ENCODE measurements at regions not wholly inside any gene's neighbourhood (a gene's known extent, or its start where the extent isn't known, plus 50 kb on each side); places are given as distances from the start of the nearest gene placed in this dataset.

- intact Hi-C loops (cut with micrococcal nuclease): no loop called here
Measured at GRCh38 chr11:104658177-104658576, 240.1 kb downstream of the CASP12 start.

GRCh38 chr11:104657083-104657482 lies 241.2 kb downstream of the CASP12 start:
- ChIA-PET POLR2A (ENCODE audit: partially characterized antibody) (no interaction called here), CTCF (ENCODE audit: partially characterized antibody) (no interaction called here)
- H3K27ac Mint-ChIP-seq: peak overlapping the region in 1 of 7 donors; percentile 11
- intact Hi-C loops (cut with micrococcal nuclease): no loop called here
- Histone ChIP-seq H3K27me3 (ENCODE audit: insufficient read depth, low read length) (no peaks in the 10 kb centered on the region), H3K4me3 (ENCODE audit: low read length in 2 of 2) (no peak overlapping the region), H3K36me3 (ENCODE audit: insufficient read depth, low read length) (no peaks in the 10 kb centered on the region), H3K4me1 (ENCODE audit: insufficient read depth, low read length) (peaks cover 6% of the 10 kb centered on the region), H3K27ac (ENCODE audit: low read depth, low read length) (no peak overlapping the region), H3K9me3 (ENCODE audit: control insufficient read depth in 1 of 2, low read length in 2 of 2) (no peaks in the 10 kb centered on the region)
- DNase-seq: no peak
- H3K4me1 Mint-ChIP-seq: peaks cover 6 to 18% (median 14%) of the 10 kb centered on the region in 4 donors
- H3K9me3 Mint-ChIP-seq: peaks cover 0 to 4% (median 0%) of the 10 kb centered on the region in 8 donors
- H3K36me3 Mint-ChIP-seq: no peaks in the 10 kb centered on the region
- no peaks in the 10 kb centered on the region for H3K27me3 Mint-ChIP-seq
- no peak overlapping the region for H3K4me3 Mint-ChIP-seq

More at GRCh38 chr11:104658177-104658576, 240.1 kb downstream of the CASP12 start:
- no peak overlapping the region for H3K27ac ChIP-seq (ENCODE audit: low read depth, low read length)
- Mint-ChIP-seq H3K4me1 (peaks cover 3 to 16% (median 10%) of the 10 kb centered on the region in 4 donors), H3K27ac (no peak overlapping the region), H3K4me3 (no peak overlapping the region), H3K9me3 (peaks cover 0 to 4% (median 0%) of the 10 kb centered on the region in 8 donors), H3K27me3 (no peaks in the 10 kb centered on the region), H3K36me3 (no peaks in the 10 kb centered on the region)
- no peak for DNase-seq
- POLR2A ChIA-PET (ENCODE audit: partially characterized antibody): no interaction called here
- H3K36me3 ChIP-seq (ENCODE audit: insufficient read depth, low read length): no peaks in the 10 kb centered on the region
- H3K4me3 ChIP-seq (ENCODE audit: low read length in 2 of 2): no peak overlapping the region
- H3K9me3 ChIP-seq (ENCODE audit: control insufficient read depth in 1 of 2, low read length in 2 of 2): no peaks in the 10 kb centered on the region
- CTCF ChIA-PET (ENCODE audit: partially characterized antibody): no interaction called here
- H3K4me1 ChIP-seq (ENCODE audit: insufficient read depth, low read length): peaks cover 6% of the 10 kb centered on the region
- H3K27me3 ChIP-seq (ENCODE audit: insufficient read depth, low read length): no peaks in the 10 kb centered on the region

GRCh38 chr11:104655066-104655465 lies 243.2 kb downstream of the CASP12 start:
- no peaks in the 10 kb centered on the region for H3K36me3 ChIP-seq (ENCODE audit: insufficient read depth, low read length)
- H3K4me3 ChIP-seq (ENCODE audit: low read length in 2 of 2): no peak overlapping the region
- no peak for DNase-seq
- ChIA-PET CTCF (ENCODE audit: partially characterized antibody) (no interaction called here), POLR2A (ENCODE audit: partially characterized antibody) (interaction anchor here (1.2 kb wide), 1 partner anchor 50 kb away, joined by 3 read pairs; no protein-coding TSS in a partner anchor)
- no peaks in the 10 kb centered on the region for H3K27me3 Mint-ChIP-seq
- H3K9me3 ChIP-seq (ENCODE audit: control insufficient read depth in 1 of 2, low read length in 2 of 2): peaks cover 0 to 4% of the 10 kb centered on the region in 2 donors
- intact Hi-C loops (cut with micrococcal nuclease): no loop called here
- no peak overlapping the region for H3K27ac Mint-ChIP-seq
- H3K27me3 ChIP-seq (ENCODE audit: insufficient read depth, low read length): no peaks in the 10 kb centered on the region
- H3K4me3 Mint-ChIP-seq: no peak overlapping the region
- H3K36me3 Mint-ChIP-seq: no peaks in the 10 kb centered on the region
- peaks cover 6 to 18% (median 14%) of the 10 kb centered on the region in 4 donors for H3K4me1 Mint-ChIP-seq
- H3K9me3 Mint-ChIP-seq: peaks cover 0 to 5% (median 3%) of the 10 kb centered on the region in 8 donors
- H3K27ac ChIP-seq (ENCODE audit: low read depth, low read length): no peak overlapping the region
- peaks cover 6% of the 10 kb centered on the region for H3K4me1 ChIP-seq (ENCODE audit: insufficient read depth, low read length)

- Mint-ChIP-seq H3K4me3 (no peak overlapping the region), H3K4me1 (peaks cover 6 to 18% (median 14%) of the 10 kb centered on the region in 4 donors), H3K27ac (no peak overlapping the region), H3K36me3 (no peaks in the 10 kb centered on the region), H3K27me3 (no peaks in the 10 kb centered on the region), H3K9me3 (peaks cover 0 to 7% (median 1%) of the 10 kb centered on the region in 8 donors)
- Histone ChIP-seq H3K27ac (ENCODE audit: low read depth, low read length) (no peak overlapping the region), H3K4me3 (ENCODE audit: low read length in 2 of 2) (no peak overlapping the region), H3K4me1 (ENCODE audit: insufficient read depth, low read length) (peaks cover 6% of the 10 kb centered on the region), H3K9me3 (ENCODE audit: control insufficient read depth in 1 of 2, low read length in 2 of 2) (peaks cover 0 to 4% of the 10 kb centered on the region in 2 donors), H3K27me3 (ENCODE audit: insufficient read depth, low read length) (no peaks in the 10 kb centered on the region), H3K36me3 (ENCODE audit: insufficient read depth, low read length) (no peaks in the 10 kb centered on the region)
- intact Hi-C loops (cut with micrococcal nuclease): no loop called here
- ChIA-PET CTCF (ENCODE audit: partially characterized antibody) (no interaction called here), POLR2A (ENCODE audit: partially characterized antibody) (interaction anchor here (1.2 kb wide), 1 partner anchor 51 kb away, joined by 3 read pairs; no protein-coding TSS in a partner anchor)
- DNase-seq: no peak
Measured at GRCh38 chr11:104654181-104654813, 244.0 kb downstream of the CASP12 start.

GRCh38 chr11:104653407-104653806 lies 244.9 kb downstream of the CASP12 start:
- Histone ChIP-seq H3K36me3 (ENCODE audit: insufficient read depth, low read length) (no peaks in the 10 kb centered on the region), H3K27ac (ENCODE audit: low read depth, low read length) (no peak overlapping the region), H3K9me3 (ENCODE audit: control insufficient read depth in 1 of 2, low read length in 2 of 2) (peaks cover 0 to 4% of the 10 kb centered on the region in 2 donors), H3K4me3 (ENCODE audit: low read length in 2 of 2) (no peak overlapping the region), H3K27me3 (ENCODE audit: insufficient read depth, low read length) (no peaks in the 10 kb centered on the region), H3K4me1 (ENCODE audit: insufficient read depth, low read length) (peaks cover 6% of the 10 kb centered on the region)
- peaks cover 6 to 21% (median 15%) of the 10 kb centered on the region in 4 donors for H3K4me1 Mint-ChIP-seq
- CTCF ChIA-PET (ENCODE audit: partially characterized antibody): no interaction called here
- peaks cover 0 to 7% (median 1%) of the 10 kb centered on the region in 8 donors for H3K9me3 Mint-ChIP-seq
- peak overlapping the region in 2 of 8 donors; percentile 18 to 61 for H3K4me3 Mint-ChIP-seq
- no peaks in the 10 kb centered on the region for H3K36me3 Mint-ChIP-seq
- H3K27ac Mint-ChIP-seq: no peak overlapping the region
- DNase-seq: peak in 1 of 5 donors; percentile 4
- POLR2A ChIA-PET (ENCODE audit: partially characterized antibody): no interaction called here
- H3K27me3 Mint-ChIP-seq: no peaks in the 10 kb centered on the region
- intact Hi-C loops (cut with micrococcal nuclease): no loop called here

GRCh38 chr11:104652996-104653395 lies 245.3 kb downstream of the CASP12 start:
- ChIA-PET POLR2A (ENCODE audit: partially characterized antibody) (no interaction called here), CTCF (ENCODE audit: partially characterized antibody) (no interaction called here)
- intact Hi-C loops (cut with micrococcal nuclease): no loop called here
- Mint-ChIP-seq H3K36me3 (no peaks in the 10 kb centered on the region), H3K27ac (no peak overlapping the region), H3K4me3 (peak overlapping the region in 3 of 8 donors; percentile 2 to 61 (median 18)), H3K4me1 (peaks cover 6 to 21% (median 15%) of the 10 kb centered on the region in 4 donors), H3K9me3 (peaks cover 0 to 7% (median 1%) of the 10 kb centered on the region in 8 donors), H3K27me3 (no peaks in the 10 kb centered on the region)
- H3K4me1 ChIP-seq (ENCODE audit: insufficient read depth, low read length): peaks cover 6% of the 10 kb centered on the region
- no peaks in the 10 kb centered on the region for H3K36me3 ChIP-seq (ENCODE audit: insufficient read depth, low read length)
- DNase-seq: no peak
- no peaks in the 10 kb centered on the region for H3K27me3 ChIP-seq (ENCODE audit: insufficient read depth, low read length)
- no peak overlapping the region for H3K27ac ChIP-seq (ENCODE audit: low read depth, low read length)
- H3K4me3 ChIP-seq (ENCODE audit: low read length in 2 of 2): no peak overlapping the region
- H3K9me3 ChIP-seq (ENCODE audit: control insufficient read depth in 1 of 2, low read length in 2 of 2): peaks cover 0 to 4% of the 10 kb centered on the region in 2 donors

- no peak for DNase-seq
Measured at GRCh38 chr11:104650234-104650633, 248.0 kb downstream of the CASP12 start.

More at GRCh38 chr11:104650234-104650633, 248.0 kb downstream of the CASP12 start:
- intact Hi-C loops (cut with micrococcal nuclease): no loop called here
- no peak overlapping the region for H3K27ac ChIP-seq (ENCODE audit: low read depth, low read length)
- no peaks in the 10 kb centered on the region for H3K36me3 Mint-ChIP-seq
- CTCF ChIA-PET (ENCODE audit: partially characterized antibody): no interaction called here
- H3K27ac Mint-ChIP-seq: no peak overlapping the region
- H3K9me3 Mint-ChIP-seq: peaks cover 0 to 7% (median 1%) of the 10 kb centered on the region in 8 donors
- peaks cover 0 to 4% of the 10 kb centered on the region in 2 donors for H3K9me3 ChIP-seq (ENCODE audit: control insufficient read depth in 1 of 2, low read length in 2 of 2)
- POLR2A ChIA-PET (ENCODE audit: partially characterized antibody): no interaction called here
- peaks cover 6% of the 10 kb centered on the region for H3K4me1 ChIP-seq (ENCODE audit: insufficient read depth, low read length)
- H3K4me3 ChIP-seq (ENCODE audit: low read length in 2 of 2): no peak overlapping the region
- peaks cover 6 to 18% (median 12%) of the 10 kb centered on the region in 4 donors for H3K4me1 Mint-ChIP-seq
- H3K27me3 ChIP-seq (ENCODE audit: insufficient read depth, low read length): no peaks in the 10 kb centered on the region
- no peaks in the 10 kb centered on the region for H3K27me3 Mint-ChIP-seq
- no peaks in the 10 kb centered on the region for H3K36me3 ChIP-seq (ENCODE audit: insufficient read depth, low read length)
- H3K4me3 Mint-ChIP-seq: no peak overlapping the region
